Limb (tissue), 2 donors: ENCODE measurements at regions not wholly inside any gene's neighbourhood (a gene's known extent, or its start where the extent isn't known, plus 50 kb on each side); places are given as distances from the start of the nearest gene placed in this dataset.
"Not testable (repeated sequence)": the region's sequence is repeated elsewhere in the genome, so short reads cannot be mapped to it uniquely, and the experiment has no call there.

ENCODE experiments used
- DNase-seq, 2 donors: peaks; one replicate each; pipeline ENCODE4 v3.0.0-alpha.2; 2016; ENCODE audit errors: extremely low spot score in 2 of 2

DNA sequence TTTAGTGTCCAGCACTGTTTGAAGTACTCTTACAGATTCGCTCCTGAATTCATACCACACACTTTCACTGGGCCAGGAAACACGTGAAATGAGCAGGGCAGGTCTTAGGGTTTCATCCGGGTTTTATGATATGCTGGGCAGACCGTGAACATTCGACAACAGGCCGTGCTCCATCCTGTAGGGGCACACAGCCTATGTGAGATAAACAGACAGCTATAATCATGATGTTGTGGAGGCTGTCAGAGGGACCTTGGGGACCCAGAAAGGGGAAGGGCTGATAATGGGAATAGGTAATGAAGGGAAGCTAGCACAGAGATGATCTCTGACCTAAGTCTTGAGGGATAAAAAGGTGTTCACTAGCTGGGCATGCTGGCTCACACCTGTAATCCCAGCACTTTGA lies 110.4 kb downstream of the RIN2 start:
- no peak for DNase-seq

GRCh38 chr20:19872001-19872400 lies 113.9 kb downstream of the RIN2 start:
- DNase-seq = no peak

DNA sequence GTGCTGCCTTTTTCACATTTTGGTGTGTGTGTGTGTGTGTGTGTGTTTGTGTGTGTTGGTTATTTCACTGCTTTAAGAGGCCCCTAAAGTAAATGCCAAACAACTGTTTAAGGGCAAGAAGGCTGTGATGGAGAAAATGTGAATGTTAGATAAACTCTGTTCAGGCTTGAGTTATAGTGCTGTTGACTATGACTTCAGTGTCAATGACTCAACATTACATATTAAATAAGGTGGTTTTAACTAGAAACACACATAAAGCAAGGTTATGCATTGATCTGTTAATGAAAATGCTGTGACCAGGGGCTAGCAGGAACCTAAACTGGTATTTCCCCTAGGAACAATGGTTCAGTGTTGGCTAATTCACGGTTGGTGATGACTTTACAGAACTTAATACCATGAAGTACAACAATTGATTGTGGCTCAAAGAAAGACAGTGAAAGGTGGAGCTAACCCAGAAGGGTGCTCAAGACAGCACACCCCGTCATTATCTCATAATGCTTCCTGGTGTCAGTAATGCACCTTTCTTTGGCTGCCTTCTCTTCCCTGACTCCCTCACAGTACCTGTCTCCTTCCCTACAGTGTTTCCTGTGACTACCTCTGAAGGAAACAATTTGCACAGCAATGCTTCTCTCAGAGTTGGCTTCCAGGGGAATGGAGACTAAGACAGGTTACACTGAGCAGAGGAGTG lies 116.1 kb downstream of the RIN2 start:
- no peak for DNase-seq

GRCh38 chr20:19875376-19876221 lies 117.5 kb downstream of the RIN2 start:
- DNase-seq = peak in 1 of 2 donors; percentile 39

DNA sequence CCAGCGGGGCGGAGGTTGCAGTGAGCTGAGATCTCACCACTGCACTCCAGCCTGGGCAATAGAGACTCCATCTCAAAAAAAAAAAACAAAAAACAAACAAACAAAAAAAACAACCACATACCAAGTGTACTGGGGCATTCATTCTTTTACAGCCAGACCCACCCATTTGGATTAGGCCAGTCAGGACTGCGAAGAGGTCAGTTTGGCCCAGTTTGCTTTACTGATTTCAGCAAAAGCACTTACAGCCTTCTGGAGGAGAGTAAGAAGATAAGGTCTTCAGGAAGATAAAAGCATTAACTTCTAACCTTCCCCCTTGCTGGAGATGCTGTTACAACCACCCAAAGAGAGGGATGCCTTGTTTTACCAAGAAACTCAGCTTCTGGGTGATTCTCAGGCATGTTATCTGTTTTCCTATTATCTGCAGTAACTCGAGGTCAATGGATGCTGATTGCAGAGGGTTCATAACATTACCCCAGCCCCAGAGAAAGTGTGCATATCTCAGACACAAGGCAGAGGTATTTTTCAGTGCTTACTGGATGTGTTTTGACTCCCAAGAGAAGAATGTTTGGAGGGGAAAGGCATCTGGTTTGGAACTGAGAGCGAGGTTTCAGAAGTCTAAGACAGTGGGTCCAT lies 118.9 kb downstream of the RIN2 start:
- DNase-seq = no peak

- not testable (repeated sequence) for DNase-seq
Measured at GRCh38 chr20:19879874-19880255, 121.8 kb downstream of the RIN2 start.

DNA sequence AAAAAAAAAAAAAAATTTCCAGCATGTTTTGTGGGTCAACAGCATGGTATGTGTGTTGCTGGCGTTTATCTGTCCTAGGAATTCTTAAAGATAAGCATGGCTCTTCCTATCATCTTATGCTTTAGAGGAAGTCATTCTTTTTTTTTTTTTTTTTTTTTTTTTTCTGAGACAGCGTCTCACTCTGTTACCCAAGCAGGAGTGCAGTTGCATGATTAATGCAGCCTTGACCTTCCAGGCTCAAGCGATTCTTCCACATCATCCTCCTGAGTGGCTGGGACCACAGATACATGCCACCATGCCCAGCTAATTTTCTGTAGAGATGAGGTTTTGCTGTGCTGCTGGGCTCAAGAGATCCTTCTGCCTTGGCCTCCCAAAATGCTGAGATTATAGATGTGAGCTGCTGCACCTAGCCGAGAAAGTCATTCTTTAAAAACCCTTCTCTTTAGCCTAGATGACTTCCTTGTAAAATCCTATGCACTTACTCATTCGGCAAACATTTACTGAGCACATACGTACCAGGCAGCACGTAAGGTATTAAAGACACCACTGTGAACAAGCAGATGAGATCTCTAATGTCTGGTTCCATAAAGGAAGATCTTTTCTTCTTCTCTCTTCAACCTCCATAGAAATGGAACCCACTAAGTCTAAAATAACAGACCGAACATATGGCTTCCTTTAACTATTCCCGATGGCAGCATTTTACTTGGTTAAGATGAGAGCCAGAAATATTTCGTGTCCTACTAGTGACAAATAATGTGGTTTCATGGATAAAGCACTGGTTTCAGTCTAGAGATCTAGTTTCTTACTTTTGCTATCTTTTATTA lies 122.4 kb downstream of the RIN2 start:
- no peak for DNase-seq

- no peak for DNase-seq
Measured at GRCh38 chr20:19881080-19881840, 123.2 kb downstream of the RIN2 start.

DNA sequence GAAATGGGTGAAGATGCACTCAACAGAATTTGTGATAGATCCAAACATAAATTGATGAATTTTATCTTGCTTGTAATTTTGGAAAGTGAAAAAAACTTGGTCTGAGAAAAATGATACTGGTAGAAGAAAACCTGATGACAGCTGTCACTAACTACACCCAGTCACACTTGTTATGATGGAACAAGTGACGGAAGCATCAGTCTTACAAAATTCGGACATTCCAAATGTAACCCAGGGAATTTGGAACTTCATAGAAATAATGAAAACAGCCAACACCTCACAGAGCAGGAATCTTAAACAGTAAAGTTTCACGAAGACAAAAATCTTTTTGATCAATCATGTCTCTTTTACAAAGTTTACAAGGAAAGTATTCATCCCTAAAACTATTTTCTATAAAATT lies 123.9 kb downstream of the RIN2 start:
- no peak for DNase-seq

DNA sequence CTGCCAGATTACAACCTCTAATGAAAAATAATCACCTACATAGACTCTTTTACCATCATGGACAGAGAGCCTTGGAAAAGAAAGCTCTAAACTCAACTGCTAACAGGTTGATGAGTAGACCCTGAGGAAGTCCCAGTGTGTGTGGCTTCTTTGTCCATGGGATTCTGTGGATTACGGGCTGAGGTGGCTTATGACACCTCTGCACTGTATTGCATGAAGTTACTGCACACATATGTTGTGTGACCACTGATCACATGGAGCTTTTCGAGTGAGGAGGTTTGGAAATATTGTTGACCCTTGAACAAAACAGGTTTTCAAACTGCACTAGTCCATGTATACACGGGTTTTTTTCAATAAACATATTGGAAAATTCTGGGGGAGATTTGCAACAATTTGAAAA lies 124.4 kb downstream of the RIN2 start:
- no peak for DNase-seq

GRCh38 chr20:19883501-19883900 lies 125.4 kb downstream of the RIN2 start:
- DNase-seq = no peak

GRCh38 chr20:19885594-19885938 lies 127.5 kb downstream of the RIN2 start:
- no peak for DNase-seq

- peak in 1 of 2 donors; percentile 35 for DNase-seq
Measured at GRCh38 chr20:19885939-19886660, 128.0 kb downstream of the RIN2 start.

DNA sequence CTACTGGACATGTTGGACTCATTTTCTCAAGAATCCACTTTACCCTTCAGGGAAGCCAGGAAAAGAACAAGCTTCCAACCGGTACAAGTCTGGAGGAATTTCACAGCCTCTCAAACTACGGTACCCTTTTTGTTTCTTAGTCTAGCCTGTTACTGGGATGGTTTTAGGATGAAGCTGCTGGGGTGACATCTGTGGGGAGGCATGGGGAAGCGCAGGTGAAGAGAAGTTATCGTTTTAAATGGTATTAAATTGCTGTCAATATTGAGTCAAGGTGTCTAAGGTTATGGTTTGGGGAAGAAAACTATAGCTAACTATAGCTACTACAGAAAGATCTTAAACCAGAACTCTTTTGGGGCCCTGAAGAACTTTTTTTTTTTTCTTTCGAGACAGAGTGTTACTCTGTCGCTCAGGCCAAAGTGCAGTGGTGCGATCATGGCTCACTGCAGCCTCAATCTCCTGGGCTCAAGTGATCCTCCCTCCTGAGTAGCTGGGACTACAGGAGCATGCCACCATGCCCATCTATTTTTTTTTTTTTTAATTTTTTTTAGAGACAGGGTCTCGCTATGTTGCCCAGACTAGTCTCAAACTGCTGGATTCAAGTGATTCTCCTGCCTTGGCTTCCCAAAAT lies 128.7 kb downstream of the RIN2 start:
- no peak for DNase-seq

- DNase-seq = peak in 1 of 2 donors; percentile 42
Measured at GRCh38 chr20:19887556-19888268, 129.4 kb upstream of the NAA20 start.

- DNase-seq = peak in 1 of 2 donors; percentile 41
Measured at GRCh38 chr20:19888269-19888671, 128.9 kb upstream of the NAA20 start.

DNA sequence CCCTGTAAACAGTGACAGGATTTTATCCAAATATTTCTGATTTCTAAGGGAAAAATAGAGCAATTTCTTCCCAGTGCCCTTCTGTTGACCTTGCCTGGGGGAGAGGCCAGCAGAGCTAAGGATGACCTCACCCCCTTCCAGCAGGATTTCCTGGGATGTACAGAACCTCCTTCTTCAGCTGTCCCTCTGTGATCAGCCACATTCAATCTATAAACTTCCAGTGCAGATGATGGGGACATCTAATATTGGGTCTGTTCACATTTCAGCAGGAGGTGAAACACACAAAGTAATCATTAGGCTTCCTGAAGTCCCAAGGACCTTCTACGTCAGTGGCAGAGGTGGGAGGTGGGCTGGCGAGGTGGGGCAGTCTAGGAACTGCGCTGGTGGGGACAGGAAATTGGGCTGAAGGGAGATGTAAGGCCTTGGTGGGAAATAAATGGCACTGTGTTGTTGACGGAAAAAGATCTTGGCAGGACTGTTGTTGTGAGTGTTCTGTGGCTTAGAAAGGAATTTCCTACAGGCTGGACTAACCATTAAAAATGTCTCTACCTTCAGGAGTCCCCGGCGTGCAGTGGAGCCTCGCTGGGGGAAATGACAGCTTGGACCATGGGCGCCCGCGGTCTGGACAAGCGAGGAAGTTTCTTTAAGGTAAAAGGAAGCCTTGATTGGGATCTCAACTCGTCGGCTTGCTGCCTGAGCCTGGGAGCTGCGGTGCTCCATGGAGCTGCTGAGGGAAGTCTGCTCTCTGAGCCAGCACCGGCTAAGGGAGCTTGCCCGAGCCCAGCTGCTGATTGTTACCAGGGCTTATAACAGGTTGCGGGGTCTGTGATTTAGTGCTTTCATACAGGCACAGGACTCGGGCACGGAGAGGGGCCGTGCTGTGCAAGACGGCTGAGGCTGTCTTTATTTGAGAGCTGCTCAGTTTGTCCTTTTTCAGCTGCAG lies 127.9 kb upstream of the NAA20 start:
- peak; percentile 72 to 75 for DNase-seq

DNA sequence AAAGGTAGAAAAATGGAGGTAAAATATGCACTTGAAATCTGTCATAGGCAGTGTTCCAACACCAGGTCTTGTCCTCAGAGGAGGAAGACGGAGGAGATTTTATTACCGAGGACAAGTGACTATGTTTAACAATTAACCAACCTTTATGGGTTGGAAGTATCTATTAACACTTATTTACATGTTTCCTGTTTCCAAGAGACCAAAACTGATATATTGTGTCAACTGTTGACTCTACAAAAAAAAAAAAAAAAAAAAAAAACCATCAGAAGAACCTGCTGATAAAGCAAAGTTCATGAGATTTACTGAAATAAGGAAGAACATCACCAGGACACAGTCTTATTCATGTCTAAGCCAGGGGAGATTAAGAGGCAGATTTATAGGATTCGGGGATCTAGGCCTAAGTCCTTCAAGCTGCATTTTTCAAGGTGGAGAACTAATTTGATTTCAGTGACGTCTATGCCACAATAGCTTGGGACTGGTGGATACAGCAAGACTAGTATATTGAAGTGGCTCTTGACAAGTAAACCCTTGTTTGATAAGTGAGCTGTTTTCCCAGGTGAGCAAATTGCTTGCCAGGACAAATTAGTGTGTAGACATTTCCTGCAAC lies 126.6 kb upstream of the NAA20 start:
- no peak for DNase-seq
